Aorta (tissue), 5 donors: ENCODE measurements at regions not wholly inside any gene's neighbourhood (a gene's known extent, or its start where the extent isn't known, plus 50 kb on each side); places are given as distances from the start of the nearest gene placed in this dataset.

Experiments used
- ATAC-seq: fragments of 200-7000 bp; cut with Tn5 transposase; one replicate; pipeline ENCODE4 v1.9.1; 2022; ENCODE audit warnings: moderate library complexity; ENCODE audit not compliant: low FRiP score
- DNase-seq, 2 donors: peaks; one replicate each; pipeline ENCODE4 v3.0.0-alpha.2; 2020
- H3K27ac ChIP-seq, 2 donors: one replicate each; pipeline ENCODE4 v1.5.1; 2013; ENCODE audit warnings: low read length in 2 of 2, mild to moderate bottlenecking in 2 of 2, moderate library complexity in 2 of 2, control low read depth in 1 of 2, inconsistent platforms in 1 of 2, low read depth in 1 of 2
- H3K27me3 ChIP-seq, 2 donors: one replicate each; pipeline ENCODE4 v1.6.1; 2013; ENCODE audit warnings: control low read depth in 1 of 2, low read length in 1 of 2, mild to moderate bottlenecking in 1 of 2, moderate library complexity in 1 of 2; ENCODE audit not compliant: insufficient read depth in 2 of 2, control insufficient read depth in 1 of 2
- H3K36me3 ChIP-seq, 2 donors: one replicate each; pipeline ENCODE4 v1.6.1; 2013; ENCODE audit warnings: control low read depth in 1 of 2, low read length in 1 of 2, mild to moderate bottlenecking in 1 of 2; ENCODE audit not compliant: insufficient read depth in 2 of 2, control insufficient read depth in 1 of 2
- H3K4me1 ChIP-seq, 2 donors: one replicate each; pipeline ENCODE4 v1.6.1; 2013; ENCODE audit warnings: low read length in 2 of 2, control low read depth in 1 of 2, mild to moderate bottlenecking in 1 of 2, moderate library complexity in 1 of 2; ENCODE audit not compliant: insufficient read depth in 2 of 2, control insufficient read depth in 1 of 2
- H3K4me3 ChIP-seq, 2 donors: one replicate each; pipeline ENCODE4 v1.5.1; 2013; ENCODE audit warnings: low read length in 2 of 2, control low read depth in 1 of 2, mild to moderate bottlenecking in 1 of 2
- H3K9me3 ChIP-seq: one replicate; pipeline ENCODE4 v1.6.1; 2013; ENCODE audit warnings: mild to moderate bottlenecking, low read length; ENCODE audit not compliant: control insufficient read depth
- WGBS, 2 donors: extraction: QIAGEN DNeasy Blood & Tissue Kit; methylation state at CpG; one replicate each; pipeline ENCODE4 v1.1.7; 2013; 5-methylcytosine and 5-hydroxymethylcytosine counted together
- intact Hi-C, 2 donors: fragments of 100-400 bp; cut with DNase I; formaldehyde crosslinking; loops; one replicate each; pipeline versions ENCODE4 v1.14.2 to v1.15.0; 2022
- donor health status: healthy with polysubstance abuse.
- donor health status: Bipolar disorder and iron deficiency.
- donor health status: DM: no; HTN: no; CAD: no.
- donor health status: DM: no; HTN: no; CAD: no.
- donor health status: DM: yes; HTN: yes; CAD: no.

DNA sequence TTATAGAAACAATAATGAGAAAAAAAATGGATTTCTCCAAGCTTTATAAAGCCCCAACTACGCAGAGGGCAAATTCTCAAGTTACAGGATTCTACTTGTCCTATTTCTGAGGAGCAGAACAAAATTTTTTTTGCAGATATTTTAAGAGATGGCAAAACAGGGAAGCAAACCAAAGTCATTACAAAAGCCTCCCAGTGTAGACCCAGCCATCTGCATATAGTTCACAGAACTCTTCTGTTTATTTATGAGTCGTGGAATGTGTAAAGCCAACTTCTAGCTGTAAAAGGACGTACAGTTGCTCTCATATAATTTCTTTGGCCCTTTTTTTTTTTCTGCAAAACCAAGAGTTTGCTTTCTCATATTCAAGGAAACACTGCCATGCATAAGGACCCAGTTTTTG, 120.4 kb downstream of the PCDH7 start:
- Histone ChIP-seq H3K9me3 (no peaks in the 10 kb centered on the region), H3K36me3 (no peaks in the 10 kb centered on the region), H3K4me3 (no peak overlapping the region), H3K27me3 (no peaks in the 10 kb centered on the region), H3K27ac (no peak overlapping the region), H3K4me1 (peaks cover 2 to 5% of the 10 kb centered on the region in 2 donors)
- ATAC-seq (no peak), DNase-seq (no peak)
- intact Hi-C loops = no loop called here
- WGBS, 2 donors = 13 to 14% methylated on average over 3 of the region's 3 CpGs

- H3K4me3 ChIP-seq = no peak overlapping the region
- no peaks in the 10 kb centered on the region for H3K27me3 ChIP-seq
- peaks cover 2 to 4% of the 10 kb centered on the region in 2 donors for H3K4me1 ChIP-seq
- H3K27ac ChIP-seq = no peak overlapping the region
- intact Hi-C loops = no loop called here
- DNase-seq = no peak
- no peaks in the 10 kb centered on the region for H3K36me3 ChIP-seq
- no peak for ATAC-seq
- WGBS, 2 donors = 95 to 99% methylated on average over 1 of the region's 1 CpG
- H3K9me3 ChIP-seq = no peaks in the 10 kb centered on the region
Measured at GRCh38 chr4:30842142-30842541, 122.0 kb downstream of the PCDH7 start.

DNA sequence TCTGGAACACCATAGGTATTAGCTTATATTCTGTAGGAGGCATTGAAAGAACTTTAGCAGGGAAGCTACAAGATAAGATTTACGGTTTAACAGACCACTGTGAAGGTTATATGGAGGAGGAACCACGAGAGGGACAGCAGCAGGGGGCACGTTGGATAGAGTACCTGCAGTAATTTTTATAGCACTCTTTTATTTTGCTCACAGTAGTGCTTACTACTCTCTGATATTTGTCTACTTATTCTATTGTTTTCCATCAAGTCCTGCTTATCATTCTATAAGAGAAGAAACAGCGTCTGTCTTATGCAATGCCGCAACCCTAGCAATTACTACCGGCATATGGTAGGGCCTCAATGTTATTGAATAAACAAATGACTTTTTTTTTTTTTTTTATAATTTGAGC, 122.5 kb downstream of the PCDH7 start:
- ATAC-seq = no peak
- 92% methylated on average over 6 of the region's 6 CpGs for WGBS, 2 donors

GRCh38 chr4:30844861-30845582, 124.9 kb downstream of the PCDH7 start:
- WGBS, 2 donors = 91 to 93% methylated on average over 3 of the region's 3 CpGs
- DNase-seq (no peak), ATAC-seq (no peak)
- intact Hi-C loops = loop anchor here in 1 of 2 donors (5.0 kb wide), 1 partner anchor 118 kb away; no protein-coding TSS in a partner anchor
- H3K27ac ChIP-seq = no peak overlapping the region
- no peaks in the 10 kb centered on the region for H3K27me3 ChIP-seq
- no peak overlapping the region for H3K4me3 ChIP-seq
- H3K9me3 ChIP-seq = no peaks in the 10 kb centered on the region
- peaks cover 0 to 7% of the 10 kb centered on the region in 2 donors for H3K4me1 ChIP-seq
- H3K36me3 ChIP-seq = no peaks in the 10 kb centered on the region

More for the DNA sequence above, 122.5 kb downstream of the PCDH7 start:
- no peak for DNase-seq
- no peaks in the 10 kb centered on the region for H3K27me3 ChIP-seq
- H3K36me3 ChIP-seq = no peaks in the 10 kb centered on the region
- no peak overlapping the region for H3K4me3 ChIP-seq
- no peaks in the 10 kb centered on the region for H3K9me3 ChIP-seq
- peaks cover 2 to 4% of the 10 kb centered on the region in 2 donors for H3K4me1 ChIP-seq
- intact Hi-C loops = no loop called here
- no peak overlapping the region for H3K27ac ChIP-seq

DNA sequence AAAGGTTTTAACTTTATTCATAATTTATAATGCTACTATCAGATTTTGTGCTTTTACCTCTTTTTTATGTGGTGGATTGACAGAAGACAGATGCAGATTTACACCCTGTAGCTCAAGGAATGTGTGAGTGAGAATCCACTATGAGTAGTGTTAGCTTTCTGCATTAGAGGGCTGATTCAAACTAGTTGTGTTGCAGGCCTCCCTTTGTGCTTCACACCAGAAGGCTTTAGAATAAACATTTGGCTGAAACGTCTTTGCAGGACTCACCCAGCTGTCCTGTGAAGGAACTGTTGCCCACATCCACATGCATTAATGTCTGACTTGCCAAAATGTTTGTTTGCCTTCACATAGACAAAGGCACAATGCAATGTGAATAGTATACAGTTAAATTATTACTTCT, 127.0 kb downstream of the PCDH7 start:
- DNase-seq (no peak), ATAC-seq (no peak)
- intact Hi-C loops = loop anchor here in 1 of 2 donors (5.0 kb wide), 1 partner anchor 120 kb away; no protein-coding TSS in a partner anchor
- Histone ChIP-seq H3K4me3 (no peak overlapping the region), H3K9me3 (no peaks in the 10 kb centered on the region), H3K4me1 (peaks cover 0 to 5% of the 10 kb centered on the region in 2 donors), H3K27me3 (no peaks in the 10 kb centered on the region), H3K27ac (no peak overlapping the region), H3K36me3 (no peaks in the 10 kb centered on the region)
- WGBS, 2 donors = 3 to 4% methylated on average over 1 of the region's 1 CpG

DNA sequence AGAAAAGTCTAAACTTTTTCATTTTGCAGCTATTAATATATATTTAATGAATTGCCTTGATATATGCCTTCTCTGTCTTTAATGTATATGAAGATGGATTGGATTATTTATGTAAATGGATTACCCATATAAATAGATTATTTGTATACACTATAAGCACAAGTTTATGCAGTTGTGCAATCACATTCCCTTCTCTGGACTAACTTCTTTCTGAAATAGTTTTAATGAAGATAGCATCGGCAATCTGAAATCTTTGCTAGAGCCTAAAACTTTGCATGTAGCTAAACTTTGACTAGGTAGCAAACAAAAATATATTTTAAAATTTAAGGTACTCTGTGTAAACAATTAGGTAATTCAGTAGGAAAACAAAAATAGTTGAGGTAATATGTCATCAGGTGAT, 127.8 kb downstream of the PCDH7 start:
- Histone ChIP-seq H3K4me3 (no peak overlapping the region), H3K9me3 (no peaks in the 10 kb centered on the region), H3K27me3 (no peaks in the 10 kb centered on the region), H3K36me3 (no peaks in the 10 kb centered on the region), H3K4me1 (peaks cover 0 to 5% of the 10 kb centered on the region in 2 donors), H3K27ac (no peak overlapping the region)
- no peak for ATAC-seq
- WGBS, 2 donors = 91 to 94% methylated on average over 1 of the region's 1 CpG
- intact Hi-C loops = loop anchor here in 1 of 2 donors (5.0 kb wide), 1 partner anchor 121 kb away; no protein-coding TSS in a partner anchor
- DNase-seq = no peak

DNA sequence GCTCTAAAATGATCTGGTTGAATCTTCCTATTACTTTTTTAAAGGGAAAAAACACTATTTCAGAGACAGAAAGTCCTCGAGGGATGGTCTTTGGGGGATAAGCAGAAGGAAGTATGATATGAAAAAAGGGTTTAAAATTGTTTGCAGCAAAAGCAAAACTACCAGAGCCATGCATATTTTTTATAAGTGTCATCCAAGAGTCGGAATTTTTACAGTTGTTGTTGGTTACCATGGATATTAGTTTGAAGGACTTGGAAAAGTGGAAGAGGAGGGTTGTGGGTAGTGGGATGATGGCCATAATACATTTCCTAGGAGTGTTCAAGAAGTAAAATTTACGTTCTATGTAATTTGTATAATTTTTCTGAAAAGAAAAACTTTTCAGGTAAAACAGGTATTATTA, 134.4 kb downstream of the PCDH7 start:
- Histone ChIP-seq H3K27me3 (no peaks in the 10 kb centered on the region), H3K4me1 (peaks cover 4 to 12% of the 10 kb centered on the region in 2 donors), H3K4me3 (no peak overlapping the region), H3K27ac (no peak overlapping the region), H3K36me3 (no peaks in the 10 kb centered on the region), H3K9me3 (no peaks in the 10 kb centered on the region)
- WGBS, 2 donors = 25 to 29% methylated on average over 3 of the region's 3 CpGs
- ATAC-seq = no peak
- intact Hi-C loops = no loop called here
- DNase-seq = no peak

GRCh38 chr4:30855232-30855631, 135.1 kb downstream of the PCDH7 start:
- Histone ChIP-seq H3K36me3 (no peaks in the 10 kb centered on the region), H3K4me1 (peaks cover 4 to 10% of the 10 kb centered on the region in 2 donors), H3K27ac (no peak overlapping the region), H3K27me3 (no peaks in the 10 kb centered on the region), H3K4me3 (no peak overlapping the region), H3K9me3 (no peaks in the 10 kb centered on the region)
- ATAC-seq = no peak
- DNase-seq = no peak
- intact Hi-C loops = no loop called here
- 89 to 90% methylated on average over 3 of the region's 3 CpGs for WGBS, 2 donors
